ENCODE measurements at regions not wholly inside any gene's neighbourhood (a gene's known extent, or its start where the extent isn't known, plus 50 kb on each side); places are given as distances from the start of the nearest gene placed in this dataset.

DNA sequence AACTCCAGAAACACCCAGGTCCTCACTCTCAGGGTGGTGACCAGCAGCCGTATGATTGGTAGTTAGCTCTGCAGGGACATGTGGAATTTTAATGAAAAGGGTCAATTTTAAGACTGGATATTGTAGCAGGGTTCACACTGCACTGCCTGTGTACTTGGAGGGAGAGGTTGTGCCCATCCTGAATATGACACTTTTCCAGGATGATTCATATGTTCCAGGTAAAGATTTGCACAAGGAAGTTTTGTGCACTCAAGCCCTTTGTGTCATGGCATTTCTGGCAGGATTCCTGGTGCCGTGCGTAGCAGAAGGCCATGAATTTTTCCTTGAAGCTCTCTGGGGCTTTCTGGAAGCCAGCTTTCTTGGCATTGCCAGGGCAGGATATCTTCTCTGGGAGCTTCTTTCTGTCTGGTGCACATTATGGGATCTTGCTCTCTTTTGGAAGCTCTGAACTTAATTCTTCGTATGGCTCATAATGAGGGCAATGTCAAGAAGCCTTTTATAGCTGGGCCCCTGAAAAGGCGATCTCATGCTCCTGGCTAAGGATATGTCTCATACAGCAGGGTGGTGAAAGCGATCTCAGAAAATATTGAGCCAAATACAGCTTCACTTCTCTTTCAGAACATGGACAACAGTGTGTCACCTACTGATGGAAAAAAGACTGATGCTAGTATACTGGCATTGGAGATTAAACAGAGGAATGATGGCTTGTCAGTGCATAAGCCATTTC is 1133.9 kb downstream of the AACS start:
- DNase-seq (ENCODE audit: low spot score): no peak
- Histone ChIP-seq H3K36me3 (no peaks in the 10 kb centered on the region), H3K27me3 (replicated peaks; ENCODE audit: insufficient read depth) (no peaks in the 10 kb centered on the region), H3K9me3 (no peaks in the 10 kb centered on the region), H3K4me1 (replicated peaks) (no peaks in the 10 kb centered on the region), H3K27ac (no peak overlapping the region), H3K4me3 (no peak overlapping the region)
- TF ChIP-seq POLR2A (IDR thresholded peaks at IDR 0.05) (no peak), CTCF (IDR thresholded peaks at IDR 0.05) (no peak), POLR2AphosphoS5 (IDR thresholded peaks at IDR 0.05) (no peak)
- WGBS: 69% methylated on average over 6 of the region's 6 CpGs
- intact Hi-C loops (cut with DNase I): no loop called here

- no peak for DNase-seq (ENCODE audit: low spot score)
- TF ChIP-seq POLR2A (IDR thresholded peaks at IDR 0.05) (no peak), CTCF (IDR thresholded peaks at IDR 0.05) (no peak), POLR2AphosphoS5 (IDR thresholded peaks at IDR 0.05) (no peak)
- H3K27me3 ChIP-seq (replicated peaks; ENCODE audit: insufficient read depth): no peaks in the 10 kb centered on the region
- intact Hi-C loops (cut with DNase I): no loop called here
- no peak overlapping the region for H3K27ac ChIP-seq
- no peaks in the 10 kb centered on the region for H3K36me3 ChIP-seq
- H3K4me1 ChIP-seq (replicated peaks): no peaks in the 10 kb centered on the region
- no peaks in the 10 kb centered on the region for H3K9me3 ChIP-seq
- H3K4me3 ChIP-seq: no peak overlapping the region
- 78% methylated on average over 3 of the region's 3 CpGs for WGBS
Observed at GRCh38 chr12:126201981-126202537, 1136.8 kb downstream of the AACS start.

- DNase-seq (ENCODE audit: low spot score): no peak
- intact Hi-C loops (cut with DNase I): no loop called here
- H3K4me3 ChIP-seq: no peak overlapping the region
- WGBS: 55% methylated on average over 3 of the region's 3 CpGs
- no peaks in the 10 kb centered on the region for H3K27me3 ChIP-seq (replicated peaks; ENCODE audit: insufficient read depth)
- H3K27ac ChIP-seq: no peak overlapping the region
- no peak for TF ChIP-seq CTCF (IDR thresholded peaks at IDR 0.05)
- TF ChIP-seq POLR2AphosphoS5 (IDR thresholded peaks at IDR 0.05): no peak
- TF ChIP-seq POLR2A (IDR thresholded peaks at IDR 0.05): no peak
- no peaks in the 10 kb centered on the region for H3K36me3 ChIP-seq
- no peaks in the 10 kb centered on the region for H3K4me1 ChIP-seq (replicated peaks)
- H3K9me3 ChIP-seq: no peaks in the 10 kb centered on the region
Observed at GRCh38 chr12:126204326-126204725, 1139.1 kb downstream of the AACS start.

- intact Hi-C loops (cut with DNase I): no loop called here
- no peaks in the 10 kb centered on the region for H3K27me3 ChIP-seq (replicated peaks; ENCODE audit: insufficient read depth)
- H3K4me3 ChIP-seq: no peak overlapping the region
- 69% methylated on average over 4 of the region's 4 CpGs for WGBS
- H3K36me3 ChIP-seq: no peaks in the 10 kb centered on the region
- no peak for DNase-seq (ENCODE audit: low spot score)
- no peaks in the 10 kb centered on the region for H3K4me1 ChIP-seq (replicated peaks)
- H3K27ac ChIP-seq: no peak overlapping the region
- H3K9me3 ChIP-seq: no peaks in the 10 kb centered on the region
- no peak for TF ChIP-seq POLR2AphosphoS5 (IDR thresholded peaks at IDR 0.05)
- no peak for TF ChIP-seq POLR2A (IDR thresholded peaks at IDR 0.05)
- no peak for TF ChIP-seq CTCF (IDR thresholded peaks at IDR 0.05)
Observed at GRCh38 chr12:126210026-126210425, 1144.8 kb downstream of the AACS start.

GRCh38 chr12:126210448-126210847 is 1145.2 kb downstream of the AACS start:
- H3K4me1 ChIP-seq (replicated peaks): no peaks in the 10 kb centered on the region
- H3K4me3 ChIP-seq: no peak overlapping the region
- no peaks in the 10 kb centered on the region for H3K9me3 ChIP-seq
- no peaks in the 10 kb centered on the region for H3K36me3 ChIP-seq
- intact Hi-C loops (cut with DNase I): no loop called here
- no peaks in the 10 kb centered on the region for H3K27me3 ChIP-seq (replicated peaks; ENCODE audit: insufficient read depth)
- TF ChIP-seq POLR2A (IDR thresholded peaks at IDR 0.05) (no peak), POLR2AphosphoS5 (IDR thresholded peaks at IDR 0.05) (no peak), CTCF (IDR thresholded peaks at IDR 0.05) (no peak)
- H3K27ac ChIP-seq: no peak overlapping the region
- WGBS: 81% methylated on average over 3 of the region's 3 CpGs
- no peak for DNase-seq (ENCODE audit: low spot score)

Data from prostate gland (tissue), 2 donors.